ENCODE measurements at regions not wholly inside any gene's neighbourhood (a gene's known extent, or its start where the extent isn't known, plus 50 kb on each side); places are given as distances from the start of the nearest gene placed in this dataset.

DNA sequence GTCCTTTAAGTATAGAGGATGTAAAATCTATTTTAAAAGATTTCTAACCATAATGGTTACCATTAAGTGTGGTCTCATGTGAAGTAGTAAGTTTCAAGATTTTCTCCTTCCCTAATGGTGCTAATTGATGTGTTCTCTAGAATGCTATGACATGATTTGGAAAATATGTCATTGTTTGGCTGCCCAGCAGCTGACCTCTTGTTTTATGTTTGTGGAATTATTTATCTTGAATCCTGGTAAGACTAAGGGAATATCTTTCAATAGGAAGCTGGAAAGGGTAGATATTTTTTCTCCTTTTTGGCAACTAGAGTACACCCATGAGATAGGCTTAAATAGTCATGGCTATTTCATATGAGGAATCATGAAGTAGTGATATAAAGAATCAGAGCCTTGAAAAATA, 139.8 kb upstream of the CHODL start:
- TF ChIP-seq CTCF (IDR thresholded peaks at IDR 0.05) (no peak), ZFX (IDR thresholded peaks at IDR 0.05; ENCODE audit: borderline replicate concordance) (no peak)
